SU-DHL-6 (cell line): ENCODE measurements at regions not wholly inside any gene's neighbourhood (a gene's known extent, or its start where the extent isn't known, plus 50 kb on each side); places are given as distances from the start of the nearest gene placed in this dataset.

ENCODE experiments used
- CTCF ChIP-seq: fragments of 200-600 bp; sonication (generic); IDR thresholded peaks from one replicate; pipeline ENCODE4 v1.5.1; 2017; ENCODE audit warnings: antibody characterized with exemption, mild to moderate bottlenecking, low read length, moderate library complexity; ENCODE audit not compliant: insufficient read depth, poor library complexity, severe bottlenecking
- EZH2phosphoT487 ChIP-seq: fragments of 200-600 bp; sonication (generic), shearing (Covaris generic); conservative IDR thresholded peaks from 2 replicates; pipeline ENCODE4 v1.6.1; 2018; ENCODE audit warnings: mild to moderate bottlenecking, antibody characterized with exemption, low read length, moderate library complexity, mixed read lengths

GRCh38 chr6:50124572-50124971 lies 74.8 kb upstream of the DEFB112 start:
- no peak for TF ChIP-seq CTCF
- TF ChIP-seq EZH2phosphoT487, result no peak
